NCI-H2196 (cell line): ENCODE measurements at regions not wholly inside any gene's neighbourhood (a gene's known extent, or its start where the extent isn't known, plus 50 kb on each side); places are given as distances from the start of the nearest gene placed in this dataset.
A peak's percentile ranks its signal among the peaks of the same experiment; 100 is the strongest.

Experiments
- DNase-seq: peaks from one replicate; lab custom pipeline; 2025; ENCODE audit not compliant: unreplicated experiment; lab: John Stamatoyannopoulos, UW

- DNase-seq: no peak
Measured at GRCh38 chr20:52744441-52744840, 227.7 kb upstream of the TSHZ2 start.

GRCh38 chr20:52738081-52738480, 234.1 kb upstream of the TSHZ2 start:
- DNase-seq: no peak

- DNase-seq: no peak
Measured at GRCh38 chr20:52736507-52736906, 235.7 kb upstream of the TSHZ2 start.

- DNase-seq: peak; percentile 32
Measured at GRCh38 chr20:52731093-52731492, 241.1 kb upstream of the TSHZ2 start.

- no peak for DNase-seq
Measured at GRCh38 chr20:52727740-52728456, 244.3 kb upstream of the TSHZ2 start.

GRCh38 chr20:52724541-52724940, 247.6 kb upstream of the TSHZ2 start:
- DNase-seq: no peak

GRCh38 chr20:52722926-52723688, 249.1 kb upstream of the TSHZ2 start:
- DNase-seq: no peak

GRCh38 chr20:52708137-52708536, 264.0 kb upstream of the TSHZ2 start:
- DNase-seq: no peak

- DNase-seq: no peak
Measured at GRCh38 chr20:52704553-52704952, 267.6 kb upstream of the TSHZ2 start.

- no peak for DNase-seq
Measured at GRCh38 chr20:52688345-52688744, 283.8 kb upstream of the TSHZ2 start.

- no peak for DNase-seq
Measured at GRCh38 chr20:52684905-52685304, 287.3 kb upstream of the TSHZ2 start.

- no peak for DNase-seq
Measured at GRCh38 chr20:52684176-52684575, 288.0 kb upstream of the TSHZ2 start.

- no peak for DNase-seq
Measured at GRCh38 chr20:52683761-52684160, 288.4 kb upstream of the TSHZ2 start.

GRCh38 chr20:52682237-52682636, 289.9 kb upstream of the TSHZ2 start:
- peak; percentile 23 for DNase-seq

- DNase-seq: peak; percentile 7
Measured at GRCh38 chr20:52681288-52681687, 290.9 kb upstream of the TSHZ2 start.

- DNase-seq: no peak
Measured at GRCh38 chr20:52677216-52677615, 294.9 kb upstream of the TSHZ2 start.

- DNase-seq: no peak
Measured at GRCh38 chr20:52676283-52676995, 295.7 kb upstream of the TSHZ2 start.

- DNase-seq: no peak
Measured at GRCh38 chr20:52675375-52675774, 296.8 kb upstream of the TSHZ2 start.

- DNase-seq: no peak
Measured at GRCh38 chr20:52668626-52669025, 303.5 kb upstream of the TSHZ2 start.

GRCh38 chr20:52667358-52667757, 304.8 kb upstream of the TSHZ2 start:
- no peak for DNase-seq

- no peak for DNase-seq
Measured at GRCh38 chr20:52665441-52665840, 306.7 kb upstream of the TSHZ2 start.

GRCh38 chr20:52655395-52655794, 316.8 kb upstream of the TSHZ2 start:
- DNase-seq: no peak
